AG09309 (cell line): ENCODE measurements at regions not wholly inside any gene's neighbourhood (a gene's known extent, or its start where the extent isn't known, plus 50 kb on each side); places are given as distances from the start of the nearest gene placed in this dataset.

Experiments
- DNase-seq: peaks from one replicate; pipeline ENCODE4 v3.0.0-alpha.2; 2010; ENCODE audit warnings: low read depth
- H3K4me3 ChIP-seq: 2 replicates; pipeline ENCODE4 v1.5.1; 2011; ENCODE audit warnings: mild to moderate bottlenecking, low read depth, low read length, moderate library complexity; ENCODE audit not compliant: control insufficient read depth
- TF ChIP-seq, protein P1 (sequence below): IDR thresholded peaks from 2 replicates; pipeline ENCODE4 v1.5.1; 2011; ENCODE audit warnings: mild to moderate bottlenecking, low read depth, low read length, inconsistent platforms; ENCODE audit not compliant: insufficient read depth, control insufficient read depth; ENCODE audit errors: missing control alignments

DNA sequence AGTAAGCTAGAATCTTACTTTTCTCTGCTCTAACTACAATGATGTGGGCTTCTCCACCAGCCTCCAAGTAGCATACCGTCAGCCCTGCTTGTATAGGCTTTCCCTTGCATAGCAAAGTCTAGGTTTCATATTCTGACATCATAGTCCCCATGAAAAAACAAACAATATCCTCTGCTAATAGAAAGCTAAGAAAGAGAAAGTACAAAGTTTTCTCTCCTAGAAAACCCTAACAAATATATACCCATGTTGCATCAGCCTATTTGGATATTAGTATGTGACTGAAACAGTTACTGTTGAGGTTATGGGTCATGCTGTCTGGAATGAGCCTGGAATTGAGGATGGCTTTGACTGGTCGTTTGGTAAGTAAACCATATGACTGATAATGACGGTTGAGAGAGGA lies 1696.0 kb downstream of the MAT2B start:
- no peak for DNase-seq
- TF ChIP-seq, protein P1, sequence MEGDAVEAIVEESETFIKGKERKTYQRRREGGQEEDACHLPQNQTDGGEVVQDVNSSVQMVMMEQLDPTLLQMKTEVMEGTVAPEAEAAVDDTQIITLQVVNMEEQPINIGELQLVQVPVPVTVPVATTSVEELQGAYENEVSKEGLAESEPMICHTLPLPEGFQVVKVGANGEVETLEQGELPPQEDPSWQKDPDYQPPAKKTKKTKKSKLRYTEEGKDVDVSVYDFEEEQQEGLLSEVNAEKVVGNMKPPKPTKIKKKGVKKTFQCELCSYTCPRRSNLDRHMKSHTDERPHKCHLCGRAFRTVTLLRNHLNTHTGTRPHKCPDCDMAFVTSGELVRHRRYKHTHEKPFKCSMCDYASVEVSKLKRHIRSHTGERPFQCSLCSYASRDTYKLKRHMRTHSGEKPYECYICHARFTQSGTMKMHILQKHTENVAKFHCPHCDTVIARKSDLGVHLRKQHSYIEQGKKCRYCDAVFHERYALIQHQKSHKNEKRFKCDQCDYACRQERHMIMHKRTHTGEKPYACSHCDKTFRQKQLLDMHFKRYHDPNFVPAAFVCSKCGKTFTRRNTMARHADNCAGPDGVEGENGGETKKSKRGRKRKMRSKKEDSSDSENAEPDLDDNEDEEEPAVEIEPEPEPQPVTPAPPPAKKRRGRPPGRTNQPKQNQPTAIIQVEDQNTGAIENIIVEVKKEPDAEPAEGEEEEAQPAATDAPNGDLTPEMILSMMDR = no peak
- H3K4me3 ChIP-seq = no peak overlapping the region

DNA sequence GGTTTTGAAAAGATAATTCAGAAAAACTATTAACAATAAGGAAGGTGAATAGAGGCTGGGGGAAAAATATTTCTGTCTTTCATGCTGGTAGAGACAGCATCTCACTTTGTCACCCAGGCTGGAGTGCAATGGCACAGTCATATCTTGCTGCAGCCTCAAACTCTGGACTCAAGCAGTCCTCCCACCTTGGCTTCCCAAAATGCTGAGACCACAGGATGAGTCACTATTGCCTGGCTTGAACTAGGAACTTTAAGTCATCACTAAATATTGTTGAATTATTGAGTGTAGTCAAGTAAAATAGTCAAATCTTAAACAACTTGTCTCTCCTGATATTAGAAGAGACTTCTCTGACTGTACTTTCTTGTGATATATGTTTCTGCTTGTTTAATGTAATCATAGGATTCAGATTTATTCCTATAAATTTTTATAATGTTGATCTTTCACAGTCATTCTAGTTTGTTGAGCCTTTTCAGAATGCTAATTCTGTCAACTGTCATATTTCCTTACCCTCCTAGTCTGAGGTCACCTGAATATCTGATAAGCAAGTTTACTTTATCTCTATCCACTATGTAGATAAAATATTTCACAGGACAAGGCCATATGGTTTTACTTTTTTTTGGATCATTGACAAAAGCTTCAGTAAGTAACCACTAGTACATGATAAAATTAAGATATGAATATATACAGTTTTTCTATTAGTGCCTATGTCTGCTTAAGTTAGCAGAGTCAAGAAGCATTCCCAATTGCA lies 1696.5 kb downstream of the MAT2B start:
- DNase-seq = no peak
- H3K4me3 ChIP-seq = no peak overlapping the region

DNA sequence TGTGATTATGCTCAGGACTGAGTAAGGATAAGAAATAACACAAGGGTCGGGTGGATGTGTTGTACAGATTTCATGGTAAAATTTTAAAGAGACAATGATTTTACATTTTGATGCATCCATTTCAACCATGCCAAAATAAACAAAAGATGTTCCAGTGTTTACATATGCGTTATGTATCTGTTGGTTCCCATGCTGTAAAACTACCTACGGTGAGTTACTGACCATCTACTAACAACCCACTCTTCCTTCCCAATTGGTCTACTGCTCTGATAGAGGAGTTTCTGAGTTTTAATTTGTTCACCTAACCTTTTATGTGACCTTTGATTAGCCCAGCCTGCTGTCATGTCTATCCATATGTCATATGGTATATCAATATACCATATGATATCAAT lies 1697.1 kb downstream of the MAT2B start:
- H3K4me3 ChIP-seq = no peak overlapping the region
- DNase-seq = no peak
- TF ChIP-seq, protein P1 = no peak

More for the DNA sequence above, 1696.5 kb downstream of the MAT2B start:
- TF ChIP-seq, protein P1 = no peak

DNA sequence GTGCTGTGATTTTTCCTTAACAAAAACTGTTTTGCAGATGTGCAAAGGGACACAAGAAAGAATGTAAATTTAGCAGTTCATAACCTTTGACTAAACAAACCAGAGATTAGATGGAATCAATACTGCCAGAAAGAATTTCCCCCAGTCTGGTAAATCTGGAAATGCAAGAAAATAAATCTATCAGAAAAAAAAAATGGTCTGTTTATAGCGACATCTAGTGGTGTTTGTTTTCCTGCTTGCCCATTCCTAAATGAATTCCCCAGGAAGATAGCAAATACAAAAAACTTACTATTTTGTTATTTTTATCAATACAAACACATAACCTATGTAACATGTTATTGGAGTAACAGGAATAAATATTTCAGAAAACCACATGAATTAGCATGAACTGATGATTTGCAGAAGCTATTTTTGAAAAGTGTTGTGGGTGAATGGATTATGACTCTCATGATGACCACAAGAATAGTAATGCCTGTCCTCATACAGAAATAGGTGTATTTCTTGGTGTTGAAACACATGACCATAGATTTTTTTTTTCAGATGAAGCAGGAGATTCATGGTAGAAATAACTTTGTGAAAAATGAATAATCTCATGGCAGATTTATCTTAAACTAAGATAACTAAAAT lies 1703.8 kb downstream of the MAT2B start:
- no peak for DNase-seq
- no peak overlapping the region for H3K4me3 ChIP-seq
- TF ChIP-seq, protein P1 = peak; percentile 42

DNA sequence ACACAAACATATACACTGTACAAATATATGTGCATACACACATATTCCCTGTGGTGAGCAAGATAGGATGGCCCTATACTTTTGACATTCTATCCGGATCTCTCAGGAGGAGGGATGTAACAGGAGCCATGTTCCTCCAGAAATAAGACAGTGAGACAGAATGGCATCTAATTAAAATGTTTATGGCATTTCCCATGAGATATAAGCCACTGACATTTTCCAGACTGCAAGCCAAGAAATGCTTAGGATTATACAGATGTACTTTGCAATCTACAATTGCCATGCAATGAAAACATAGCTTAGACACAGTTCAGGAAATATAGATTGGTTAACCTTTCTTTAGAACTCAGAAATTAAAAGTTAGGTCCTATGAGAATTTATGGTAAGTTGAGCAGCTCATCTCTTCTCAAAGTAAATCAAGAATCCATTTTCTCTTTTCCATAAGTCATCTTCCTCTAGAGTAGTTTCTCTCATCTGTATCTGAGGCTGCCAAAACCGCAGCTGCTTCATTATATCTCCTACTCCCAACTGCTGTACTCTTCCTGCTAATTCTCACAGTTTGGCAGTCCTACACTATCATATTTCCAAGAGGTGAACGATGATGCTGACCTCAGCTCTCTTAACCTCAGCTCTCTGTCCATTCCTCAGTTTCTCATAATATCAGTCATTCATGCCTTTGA lies 1719.1 kb downstream of the MAT2B start:
- DNase-seq = no peak
- no peak overlapping the region for H3K4me3 ChIP-seq
- TF ChIP-seq, protein P1 = no peak

DNA sequence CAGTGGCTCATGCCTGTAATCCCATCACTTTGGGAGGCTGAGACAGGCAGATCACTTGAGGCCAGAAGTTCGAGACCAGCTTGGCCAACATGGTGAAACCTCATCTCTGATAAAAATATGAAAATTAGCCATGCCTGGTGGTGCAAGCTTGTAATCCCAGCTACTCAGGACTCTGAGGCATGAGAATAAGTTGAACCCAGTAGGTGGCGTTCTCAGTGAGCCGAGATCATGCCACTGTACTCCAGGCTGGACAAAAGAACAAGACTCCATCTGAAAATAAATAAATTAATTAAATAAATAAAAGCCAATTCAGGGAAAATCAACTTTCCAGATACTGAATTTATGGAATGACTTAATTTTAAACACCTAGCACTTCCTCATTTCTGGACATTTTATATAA lies 1722.1 kb downstream of the MAT2B start:
- no peak overlapping the region for H3K4me3 ChIP-seq
- TF ChIP-seq, protein P1 = no peak
- DNase-seq = no peak
